ENCODE measurements at regions not wholly inside any gene's neighbourhood (a gene's known extent, or its start where the extent isn't known, plus 50 kb on each side); places are given as distances from the start of the nearest gene placed in this dataset.

DNA sequence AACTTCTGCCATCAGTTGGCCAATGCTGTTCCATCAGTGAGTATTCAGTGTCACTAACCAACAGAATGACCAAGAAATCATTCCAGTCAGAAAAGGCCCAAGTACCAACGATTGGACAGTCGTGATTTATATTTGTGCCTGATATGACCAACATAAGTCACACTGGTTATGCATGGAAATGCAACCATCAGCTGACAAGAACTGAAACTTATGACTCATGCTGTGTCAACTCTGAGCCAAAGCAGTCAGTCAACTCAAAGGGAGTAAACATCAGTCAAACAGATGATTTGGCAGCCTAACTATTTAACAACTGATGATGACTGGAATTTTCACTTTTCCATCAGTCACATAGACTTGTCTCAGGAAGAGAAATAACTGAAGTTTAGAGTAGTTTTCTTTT, 142.4 kb downstream of the ANXA2 start (continued):
- no peak for TF ChIP-seq YY1 (IDR thresholded peaks at IDR 0.05; ENCODE audit: borderline replicate concordance in 1 of 3, control insufficient read depth in 1 of 3, extremely low read depth in 1 of 3, insufficient read depth in 3 of 3, insufficient read length in 1 of 3, insufficient replicate concordance in 2 of 3, low read depth in 1 of 3, low read length in 2 of 3)
- no peak for TF ChIP-seq ZNF778 (CRISPR knock-in tag; IDR thresholded peaks at IDR 0.05)
- no peak for TF ChIP-seq POLR3A (IDR thresholded peaks at IDR 0.05; ENCODE audit: borderline replicate concordance, extremely low read depth, insufficient read depth, insufficient read length)
- TF ChIP-seq, protein P1, sequence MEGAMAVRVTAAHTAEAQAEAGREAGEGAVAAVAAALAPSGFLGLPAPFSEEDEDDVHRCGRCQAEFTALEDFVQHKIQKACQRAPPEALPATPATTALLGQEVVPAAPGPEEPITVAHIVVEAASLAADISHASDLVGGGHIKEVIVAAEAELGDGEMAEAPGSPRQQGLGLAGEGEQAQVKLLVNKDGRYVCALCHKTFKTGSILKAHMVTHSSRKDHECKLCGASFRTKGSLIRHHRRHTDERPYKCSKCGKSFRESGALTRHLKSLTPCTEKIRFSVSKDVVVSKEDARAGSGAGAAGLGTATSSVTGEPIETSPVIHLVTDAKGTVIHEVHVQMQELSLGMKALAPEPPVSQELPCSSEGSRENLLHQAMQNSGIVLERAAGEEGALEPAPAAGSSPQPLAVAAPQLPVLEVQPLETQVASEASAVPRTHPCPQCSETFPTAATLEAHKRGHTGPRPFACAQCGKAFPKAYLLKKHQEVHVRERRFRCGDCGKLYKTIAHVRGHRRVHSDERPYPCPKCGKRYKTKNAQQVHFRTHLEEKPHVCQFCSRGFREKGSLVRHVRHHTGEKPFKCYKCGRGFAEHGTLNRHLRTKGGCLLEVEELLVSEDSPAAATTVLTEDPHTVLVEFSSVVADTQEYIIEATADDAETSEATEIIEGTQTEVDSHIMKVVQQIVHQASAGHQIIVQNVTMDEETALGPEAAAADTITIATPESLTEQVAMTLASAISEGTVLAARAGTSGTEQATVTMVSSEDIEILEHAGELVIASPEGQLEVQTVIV (CRISPR knock-in tag; IDR thresholded peaks at IDR 0.05; ENCODE audit: borderline replicate concordance): no peak
- peak; percentile 42; the same call in 1 of the 2 replicates for TF ChIP-seq SMARCA4 (IDR thresholded peaks at IDR 0.05)
- TF ChIP-seq, protein P2, sequence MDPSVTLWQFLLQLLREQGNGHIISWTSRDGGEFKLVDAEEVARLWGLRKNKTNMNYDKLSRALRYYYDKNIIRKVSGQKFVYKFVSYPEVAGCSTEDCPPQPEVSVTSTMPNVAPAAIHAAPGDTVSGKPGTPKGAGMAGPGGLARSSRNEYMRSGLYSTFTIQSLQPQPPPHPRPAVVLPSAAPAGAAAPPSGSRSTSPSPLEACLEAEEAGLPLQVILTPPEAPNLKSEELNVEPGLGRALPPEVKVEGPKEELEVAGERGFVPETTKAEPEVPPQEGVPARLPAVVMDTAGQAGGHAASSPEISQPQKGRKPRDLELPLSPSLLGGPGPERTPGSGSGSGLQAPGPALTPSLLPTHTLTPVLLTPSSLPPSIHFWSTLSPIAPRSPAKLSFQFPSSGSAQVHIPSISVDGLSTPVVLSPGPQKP (CRISPR knock-in tag; IDR thresholded peaks at IDR 0.05): no peak
- TF ChIP-seq NFXL1 (CRISPR knock-in tag; IDR thresholded peaks at IDR 0.05): no peak
- TF ChIP-seq JUNB (CRISPR knock-in tag; conservative IDR thresholded peaks at IDR 0.05): peak; percentile 67; the same call in 1 of the 2 replicates
- no peak for TF ChIP-seq BRF1 (IDR thresholded peaks at IDR 0.05; ENCODE audit: borderline replicate concordance, extremely low read depth, insufficient read length)
- no peak for TF ChIP-seq POLR2B (IDR thresholded peaks at IDR 0.05; ENCODE audit: low read depth, partially characterized antibody)
- TF ChIP-seq, protein P3, sequence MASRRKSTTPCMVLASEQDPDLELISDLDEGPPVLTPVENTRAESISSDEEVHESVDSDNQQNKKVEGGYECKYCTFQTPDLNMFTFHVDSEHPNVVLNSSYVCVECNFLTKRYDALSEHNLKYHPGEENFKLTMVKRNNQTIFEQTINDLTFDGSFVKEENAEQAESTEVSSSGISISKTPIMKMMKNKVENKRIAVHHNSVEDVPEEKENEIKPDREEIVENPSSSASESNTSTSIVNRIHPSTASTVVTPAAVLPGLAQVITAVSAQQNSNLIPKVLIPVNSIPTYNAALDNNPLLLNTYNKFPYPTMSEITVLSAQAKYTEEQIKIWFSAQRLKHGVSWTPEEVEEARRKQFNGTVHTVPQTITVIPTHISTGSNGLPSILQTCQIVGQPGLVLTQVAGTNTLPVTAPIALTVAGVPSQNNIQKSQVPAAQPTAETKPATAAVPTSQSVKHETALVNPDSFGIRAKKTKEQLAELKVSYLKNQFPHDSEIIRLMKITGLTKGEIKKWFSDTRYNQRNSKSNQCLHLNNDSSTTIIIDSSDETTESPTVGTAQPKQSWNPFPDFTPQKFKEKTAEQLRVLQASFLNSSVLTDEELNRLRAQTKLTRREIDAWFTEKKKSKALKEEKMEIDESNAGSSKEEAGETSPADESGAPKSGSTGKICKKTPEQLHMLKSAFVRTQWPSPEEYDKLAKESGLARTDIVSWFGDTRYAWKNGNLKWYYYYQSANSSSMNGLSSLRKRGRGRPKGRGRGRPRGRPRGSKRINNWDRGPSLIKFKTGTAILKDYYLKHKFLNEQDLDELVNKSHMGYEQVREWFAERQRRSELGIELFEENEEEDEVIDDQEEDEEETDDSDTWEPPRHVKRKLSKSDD (conservative IDR thresholded peaks at IDR 0.05; ENCODE audit: low read length): no peak
- TF ChIP-seq ZNF3 (CRISPR knock-in tag; IDR thresholded peaks at IDR 0.05): no peak
- TF ChIP-seq CHCHD3 (CRISPR knock-in tag; IDR thresholded peaks at IDR 0.05): no peak
- TF ChIP-seq HNRNPK (IDR thresholded peaks at IDR 0.05; ENCODE audit: low read depth, low read length, poor library complexity, severe bottlenecking): no peak
- TF ChIP-seq ZBTB8A (IDR thresholded peaks at IDR 0.05; ENCODE audit: partially characterized antibody): no peak
- no peak for TF ChIP-seq NFE2 (IDR thresholded peaks at IDR 0.05; ENCODE audit: low read depth)
- TF ChIP-seq, protein P4, sequence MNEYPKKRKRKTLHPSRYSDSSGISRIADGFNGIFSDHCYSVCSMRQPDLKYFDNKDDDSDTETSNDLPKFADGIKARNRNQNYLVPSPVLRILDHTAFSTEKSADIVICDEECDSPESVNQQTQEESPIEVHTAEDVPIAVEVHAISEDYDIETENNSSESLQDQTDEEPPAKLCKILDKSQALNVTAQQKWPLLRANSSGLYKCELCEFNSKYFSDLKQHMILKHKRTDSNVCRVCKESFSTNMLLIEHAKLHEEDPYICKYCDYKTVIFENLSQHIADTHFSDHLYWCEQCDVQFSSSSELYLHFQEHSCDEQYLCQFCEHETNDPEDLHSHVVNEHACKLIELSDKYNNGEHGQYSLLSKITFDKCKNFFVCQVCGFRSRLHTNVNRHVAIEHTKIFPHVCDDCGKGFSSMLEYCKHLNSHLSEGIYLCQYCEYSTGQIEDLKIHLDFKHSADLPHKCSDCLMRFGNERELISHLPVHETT (CRISPR knock-in tag; conservative IDR thresholded peaks at IDR 0.05 in 1 of 2, IDR thresholded peaks at IDR 0.05 in 1 of 2): no peak
- no peak for TF ChIP-seq STAG1 (CRISPR knock-in tag; IDR thresholded peaks at IDR 0.05; ENCODE audit: borderline replicate concordance)
- TF ChIP-seq SNRNP70 (optimal IDR thresholded peaks at IDR 0.05; ENCODE audit: low read depth, low read length): no peak
- no peak for TF ChIP-seq FOXA1 (IDR thresholded peaks at IDR 0.05; ENCODE audit: borderline replicate concordance)

Data from K562 (cell line).